Ammon's horn (tissue), 1 donor: ENCODE measurements at regions not wholly inside any gene's neighbourhood (a gene's known extent, or its start where the extent isn't known, plus 50 kb on each side); places are given as distances from the start of the nearest gene placed in this dataset.

Experiments used
- DNase-seq: peaks from one replicate; pipeline ENCODE4 v3.0.0-alpha.2; 2016; ENCODE audit warnings: low spot score

DNA sequence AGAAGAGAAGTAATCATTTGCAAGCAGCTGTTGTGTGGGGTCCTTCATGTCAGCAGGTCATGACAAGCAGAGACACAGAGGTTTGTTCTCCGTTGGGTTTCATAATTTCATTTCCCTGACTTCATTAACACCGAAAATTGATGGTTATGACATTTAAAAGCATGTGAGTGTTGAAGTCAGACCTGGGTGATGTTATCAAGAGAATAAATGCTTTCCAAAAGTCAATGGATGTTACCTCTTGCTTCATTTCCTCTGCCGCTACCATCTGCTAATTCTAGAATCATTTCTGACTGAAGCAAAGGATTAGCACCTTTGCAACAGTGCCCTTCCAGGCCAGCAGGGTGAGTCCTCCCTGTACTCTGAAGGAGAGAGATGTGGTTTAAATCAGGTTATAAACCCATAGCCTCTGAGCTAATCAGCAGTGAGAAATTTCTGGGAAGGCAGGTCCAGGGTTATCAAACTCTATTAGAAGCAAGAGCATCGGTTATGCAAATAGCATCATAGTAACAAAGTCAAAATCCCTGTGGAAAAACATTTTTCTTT lies 446.2 kb downstream of the PIK3C3 start:
- DNase-seq, result no peak

DNA sequence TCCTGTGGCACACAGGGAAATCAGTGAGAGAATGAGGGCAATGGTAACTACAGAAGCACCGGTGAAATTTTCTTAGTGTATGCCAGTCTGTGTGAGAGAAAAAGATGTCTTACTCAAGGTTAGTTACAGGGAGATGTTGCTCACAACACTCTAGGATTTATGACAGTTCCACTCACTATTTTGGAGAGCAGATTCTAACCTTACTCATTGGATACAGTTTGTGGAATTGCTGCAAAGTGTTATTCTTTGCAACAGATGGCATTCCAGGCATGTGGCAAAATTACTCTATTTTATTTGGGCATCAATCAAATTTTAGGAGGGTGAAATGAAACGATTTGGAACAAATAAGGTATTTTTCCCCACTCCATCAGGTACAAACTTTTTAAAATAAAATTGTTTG lies 449.1 kb downstream of the PIK3C3 start:
- DNase-seq, result peak; percentile 17

- no peak for DNase-seq
Measured at GRCh38 chr18:42409005-42409404, 454.0 kb downstream of the PIK3C3 start.

DNA sequence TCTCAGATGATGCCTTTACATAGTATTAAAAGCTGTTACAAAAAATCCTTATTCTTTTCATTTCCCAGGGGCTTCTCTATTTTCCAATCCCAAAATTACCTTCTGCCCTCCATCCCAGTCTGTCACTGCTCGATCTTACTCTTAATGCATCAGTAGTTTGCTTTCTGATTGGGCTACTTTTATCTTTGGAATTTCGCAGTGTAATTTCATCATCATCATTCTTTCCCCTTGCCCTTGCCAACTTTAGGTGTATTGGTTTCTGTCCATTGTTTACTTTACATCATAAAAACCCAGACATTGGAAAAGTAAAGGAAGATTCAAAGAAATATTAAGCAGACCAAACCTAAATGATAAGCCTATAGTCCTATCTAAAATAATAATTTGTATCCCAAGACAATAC lies 457.2 kb downstream of the PIK3C3 start:
- no peak for DNase-seq

- no peak for DNase-seq
Measured at GRCh38 chr18:42412896-42413295, 457.9 kb downstream of the PIK3C3 start.

GRCh38 chr18:42413870-42414269 lies 458.8 kb downstream of the PIK3C3 start:
- DNase-seq, result no peak

DNA sequence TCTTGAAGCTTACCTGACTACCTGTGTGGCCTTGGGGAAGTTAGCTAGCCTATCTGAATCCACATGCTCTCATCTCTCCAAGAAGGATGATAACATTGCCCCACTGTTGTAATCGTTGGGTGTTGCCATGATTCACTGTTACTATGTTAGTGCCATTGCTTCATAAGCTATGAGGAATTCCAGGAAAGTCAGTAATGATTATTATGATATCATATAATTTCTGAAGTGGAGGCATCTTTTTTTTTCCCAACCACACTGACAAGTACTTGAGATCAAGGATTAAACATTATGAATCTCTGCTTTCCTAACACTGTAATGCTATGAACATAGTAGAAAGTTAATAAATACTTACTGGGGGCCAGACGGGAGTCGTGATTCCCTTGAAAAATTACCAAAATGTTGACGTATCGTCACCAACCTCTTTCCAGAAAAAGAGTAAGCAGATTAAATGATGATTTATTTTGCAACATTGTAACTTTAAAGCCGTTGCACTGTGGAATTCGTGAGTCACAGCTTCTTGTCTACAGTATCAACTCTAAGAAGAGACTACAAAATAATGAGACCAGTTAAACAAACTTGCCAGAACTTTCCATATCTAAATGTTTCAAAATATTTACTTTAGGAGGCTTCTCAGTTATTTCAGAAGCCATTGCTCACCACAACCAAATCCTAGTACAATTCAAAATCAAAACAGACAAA lies 459.9 kb downstream of the PIK3C3 start:
- DNase-seq, result no peak

DNA sequence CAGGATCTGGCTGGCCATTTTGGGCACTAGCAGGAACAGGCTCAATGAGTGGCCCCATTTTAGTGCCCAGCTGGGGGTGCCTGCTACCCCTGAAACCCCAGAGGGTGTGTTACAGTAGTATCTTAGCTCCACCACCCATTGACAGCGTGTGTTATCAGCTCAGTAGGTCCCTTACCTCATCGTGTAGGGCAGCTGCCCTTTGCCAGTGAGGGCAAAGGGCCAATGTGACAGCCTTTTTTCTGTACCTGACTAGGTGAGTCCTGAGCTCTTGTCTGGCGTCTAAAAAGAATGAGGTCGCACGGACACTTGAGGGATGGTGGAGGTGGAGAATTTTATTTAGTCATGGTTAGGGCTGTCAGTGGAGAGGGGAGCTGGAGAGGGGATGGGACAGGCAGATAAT lies 462.2 kb downstream of the PIK3C3 start:
- no peak for DNase-seq

- DNase-seq, result no peak
Measured at GRCh38 chr18:42418121-42418520, 463.1 kb downstream of the PIK3C3 start.

- no peak for DNase-seq
Measured at GRCh38 chr18:42425025-42425424, 470.0 kb downstream of the PIK3C3 start.

DNA sequence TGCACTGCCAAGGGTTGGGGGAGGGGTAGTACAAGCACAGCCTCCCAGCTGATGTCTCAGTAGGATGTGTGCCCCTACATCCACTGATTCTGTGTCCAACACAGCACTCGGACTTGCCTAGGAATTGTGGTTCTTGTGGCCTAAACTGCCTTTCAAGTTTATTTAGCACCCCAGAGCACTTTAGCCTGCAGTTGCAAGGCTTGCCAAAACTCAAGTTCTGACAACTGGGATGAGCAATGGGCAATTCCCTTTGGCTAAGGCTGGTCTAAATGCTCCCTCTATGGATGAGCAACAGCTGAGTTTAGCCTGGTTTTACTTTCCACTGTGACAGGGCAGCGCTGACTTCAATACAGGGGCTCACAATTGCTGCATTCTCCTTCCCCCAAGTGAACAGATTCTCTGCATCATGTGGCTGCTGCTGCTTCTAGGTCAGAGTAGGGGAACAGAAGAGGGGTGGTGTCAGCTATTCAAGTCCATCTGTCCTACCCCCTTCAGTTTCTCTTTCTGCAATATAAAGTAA lies 471.5 kb downstream of the PIK3C3 start:
- peak; percentile 23 for DNase-seq

DNA sequence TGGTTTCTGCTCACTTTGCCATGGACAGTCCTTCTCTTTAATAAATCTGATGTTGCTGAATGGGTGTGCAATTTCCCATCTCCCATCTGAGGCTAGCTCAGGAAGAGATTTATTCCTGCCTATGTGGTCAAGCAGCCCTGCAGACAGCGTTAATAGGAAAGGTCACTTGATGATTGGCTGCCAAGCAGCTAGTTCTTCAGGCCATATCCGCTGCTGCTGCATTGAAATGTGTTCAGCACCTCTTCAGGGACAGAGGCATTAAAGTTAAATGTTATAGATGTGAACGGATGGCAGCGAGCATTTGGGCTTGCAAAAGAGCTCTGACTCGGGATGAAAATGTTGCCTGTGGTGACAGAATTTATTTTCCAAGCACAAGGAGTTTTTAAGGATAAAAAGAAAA lies 474.2 kb downstream of the PIK3C3 start:
- no peak for DNase-seq

DNA sequence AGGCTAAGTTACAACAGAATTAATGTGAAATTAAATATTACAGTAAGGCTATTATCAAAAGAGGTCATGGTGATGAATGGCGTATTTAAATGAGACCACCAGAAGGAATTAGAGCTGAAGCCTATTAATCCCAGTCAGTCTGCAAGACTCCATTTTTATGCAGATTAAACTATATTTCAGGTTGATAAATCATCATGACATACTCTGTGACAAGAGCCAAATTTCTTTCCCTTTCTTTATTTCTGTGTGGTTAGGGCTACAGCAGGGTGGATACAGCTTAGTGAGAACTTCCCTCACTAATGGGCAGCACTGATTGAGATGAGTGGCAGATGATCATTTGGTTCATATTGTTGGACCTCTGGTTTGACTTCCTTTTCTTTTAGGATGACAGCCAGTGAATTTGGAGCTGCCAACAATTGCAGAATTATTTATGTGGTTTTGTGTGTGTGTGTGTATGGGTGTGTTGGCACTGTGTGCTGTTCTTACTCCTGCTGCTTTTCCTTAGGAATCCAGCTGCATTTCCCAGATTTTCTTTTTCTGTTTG lies 481.3 kb downstream of the PIK3C3 start:
- no peak for DNase-seq

DNA sequence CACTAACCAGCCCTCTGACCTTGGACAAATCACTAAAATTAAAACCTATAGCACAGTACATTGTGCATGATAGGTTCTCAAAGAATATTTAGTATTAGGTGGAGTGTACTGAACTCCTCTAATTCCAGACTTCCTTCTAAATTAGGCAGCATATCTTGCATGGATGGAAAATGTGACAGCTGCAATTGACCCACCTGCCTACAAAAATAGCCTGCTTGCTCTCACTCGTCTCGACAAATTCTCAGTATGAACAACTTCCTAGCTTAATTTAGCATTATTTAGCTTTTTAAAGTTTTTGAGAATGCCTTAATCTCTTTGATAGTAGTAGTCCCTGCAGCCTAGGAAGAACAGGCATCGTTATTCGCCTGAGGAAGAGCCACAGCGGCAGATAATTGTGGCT lies 482.0 kb downstream of the PIK3C3 start:
- DNase-seq, result no peak

GRCh38 chr18:42437646-42438045 lies 482.6 kb downstream of the PIK3C3 start:
- no peak for DNase-seq

DNA sequence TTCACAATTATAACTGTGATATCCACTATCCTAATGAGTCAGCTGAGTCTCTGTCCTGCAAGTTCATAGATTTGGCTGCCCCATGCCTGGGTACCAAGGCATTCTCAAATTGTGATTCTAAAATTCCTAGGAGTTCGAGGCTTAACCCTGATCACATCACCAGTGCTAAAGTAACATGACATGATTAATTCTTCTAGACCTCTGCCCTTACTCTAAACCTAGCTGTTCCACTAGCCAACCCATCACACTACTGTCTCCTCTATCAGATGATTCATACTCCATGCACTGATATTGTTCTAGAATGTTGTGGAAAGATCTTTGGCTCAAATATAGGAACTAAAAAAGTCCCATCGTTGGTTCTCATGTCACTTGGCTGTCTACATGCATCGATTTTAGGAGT lies 487.6 kb downstream of the PIK3C3 start:
- no peak for DNase-seq

DNA sequence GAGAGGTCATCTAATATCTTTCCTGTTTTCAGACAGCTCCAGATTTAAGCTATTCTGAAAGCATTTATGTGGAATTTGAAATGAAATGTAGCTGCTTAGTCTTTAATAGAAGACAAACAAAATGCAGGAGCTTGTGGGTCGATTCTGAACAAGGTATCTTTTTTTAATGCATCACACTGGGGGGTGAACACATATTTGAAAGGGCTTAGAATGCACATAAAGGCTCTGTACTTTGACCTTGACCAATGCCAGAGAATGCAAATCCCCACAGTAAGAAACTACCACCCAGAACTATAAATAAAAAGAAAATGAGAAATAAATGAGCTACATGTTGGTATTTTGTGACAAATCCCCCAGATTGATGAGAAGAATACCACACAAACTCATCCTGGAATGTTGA lies 489.3 kb downstream of the PIK3C3 start:
- DNase-seq, result no peak

DNA sequence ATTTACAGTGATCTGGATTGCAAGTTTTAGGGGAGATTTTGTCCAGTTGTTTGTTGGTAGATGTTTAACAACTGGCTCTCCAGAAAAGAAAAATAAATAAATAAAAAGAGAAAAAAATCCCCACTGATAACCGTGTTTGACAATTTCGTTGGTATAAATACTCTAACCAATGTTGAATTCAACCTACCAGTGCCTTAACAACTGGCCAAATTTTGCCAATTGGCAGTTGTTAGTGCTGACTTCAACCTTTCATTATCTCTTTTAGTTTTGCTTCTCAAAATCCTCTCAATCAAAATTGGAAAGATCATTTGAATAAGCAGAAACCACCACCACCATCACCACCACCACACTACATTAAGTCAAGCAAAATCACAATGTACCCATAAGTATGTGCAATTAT lies 490.3 kb downstream of the PIK3C3 start:
- DNase-seq, result no peak

- no peak for DNase-seq
Measured at GRCh38 chr18:42446195-42446594, 491.2 kb downstream of the PIK3C3 start.

GRCh38 chr18:42447688-42448087 lies 492.7 kb downstream of the PIK3C3 start:
- DNase-seq, result no peak

- no peak for DNase-seq
Measured at GRCh38 chr18:42458226-42458625, 503.2 kb downstream of the PIK3C3 start.

DNA sequence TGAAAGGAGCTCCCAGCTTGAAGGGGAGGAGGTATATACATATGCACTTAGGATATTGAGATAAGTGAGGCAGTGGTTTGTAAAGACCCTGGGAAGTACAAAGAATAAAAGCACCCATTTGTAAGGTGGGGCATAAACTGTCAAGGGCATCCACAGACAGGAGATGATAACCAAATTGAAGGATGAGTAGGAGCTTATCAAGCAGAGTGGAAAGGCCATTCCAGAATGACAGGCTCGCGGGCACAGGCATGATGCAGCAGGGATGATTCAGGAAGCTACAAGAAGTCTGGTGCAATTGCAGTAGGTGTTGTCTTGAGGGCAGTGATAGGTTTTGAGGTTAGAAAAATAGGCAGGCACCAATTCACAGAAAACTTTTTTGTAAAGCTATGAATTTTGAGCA lies 504.8 kb downstream of the PIK3C3 start:
- DNase-seq, result no peak

DNA sequence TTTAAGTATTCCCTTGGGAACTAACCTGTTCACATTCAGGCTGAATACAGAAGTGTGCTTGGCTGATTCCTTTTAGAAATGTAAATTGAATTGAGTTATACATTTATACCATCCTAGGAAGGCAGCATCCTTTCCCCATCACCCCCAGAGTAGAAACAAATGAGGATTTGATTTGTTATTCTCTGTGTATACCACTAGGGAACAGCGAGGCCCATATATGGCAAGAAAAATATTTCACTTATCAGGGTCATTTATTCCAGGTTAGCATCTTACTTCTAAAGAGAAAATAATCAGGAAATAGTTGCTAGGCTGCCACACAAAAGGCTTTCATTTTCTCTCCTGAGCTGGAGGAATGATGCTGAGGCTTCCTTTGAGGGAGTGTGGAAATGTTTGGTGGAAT lies 516.9 kb downstream of the PIK3C3 start:
- DNase-seq, result no peak

DNA sequence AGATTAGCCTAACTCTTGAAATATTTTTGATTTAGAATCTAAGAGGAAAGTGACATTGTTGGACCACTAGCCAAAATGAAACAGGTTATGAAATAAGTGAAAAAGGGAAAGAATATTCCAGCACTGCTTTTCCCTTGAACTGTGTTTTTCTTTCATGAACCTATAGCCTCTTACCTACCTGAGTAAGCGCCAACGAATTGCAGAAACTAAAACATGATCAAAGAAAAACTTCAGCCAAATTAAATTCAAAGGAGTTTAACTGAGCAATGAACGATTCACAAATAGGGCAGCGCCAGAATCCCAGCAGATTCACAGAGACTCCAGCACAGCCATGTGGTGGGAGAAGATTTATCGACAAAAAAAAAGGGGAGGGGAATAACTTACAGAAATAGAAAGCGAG lies 518.6 kb downstream of the PIK3C3 start:
- DNase-seq, result no peak
